ENCODE measurements at regions not wholly inside any gene's neighbourhood (a gene's known extent, or its start where the extent isn't known, plus 50 kb on each side); places are given as distances from the start of the nearest gene placed in this dataset.

- Histone ChIP-seq H4K20me1 (ENCODE audit: control insufficient read depth, extremely low read depth, insufficient read depth, low read length) (no peaks in the 10 kb centered on the region), H3K36me3 (ENCODE audit: control insufficient read depth in 2 of 2, extremely low read depth in 1 of 2, insufficient read depth in 2 of 2, low read length in 2 of 2) (no peaks in the 10 kb centered on the region), H3K79me2 (ENCODE audit: control insufficient read depth, insufficient read depth, low read length) (no peaks in the 10 kb centered on the region), H3K27me3 (ENCODE audit: control insufficient read depth, extremely low read depth, insufficient read depth, low read length) (no peaks in the 10 kb centered on the region), H3K9me3 (ENCODE audit: control insufficient read depth, low read depth, low read length) (no peaks in the 10 kb centered on the region), H3K27ac (ENCODE audit: control insufficient read depth, insufficient read depth, low read length) (no peak overlapping the region), H3K9me1 (ENCODE audit: control insufficient read depth, extremely low read depth, insufficient read depth, low read length) (no peaks in the 10 kb centered on the region), H3K4me2 (ENCODE audit: control insufficient read depth, extremely low read depth, insufficient read depth, low read depth, low read length) (no peak overlapping the region), H3K4me1 (ENCODE audit: control insufficient read depth, extremely low read depth, insufficient read depth, low read length) (no peaks in the 10 kb centered on the region), H2AFZ (ENCODE audit: control insufficient read depth, low read length) (no peak overlapping the region), H3K4me3 (ENCODE audit: control insufficient read depth in 2 of 3, extremely low read depth in 1 of 3, insufficient read depth in 2 of 3, low read depth in 1 of 3, low read length in 3 of 3) (no peak overlapping the region), H3K9ac (ENCODE audit: control insufficient read depth, extremely low read depth, insufficient read depth, low read length) (no peak overlapping the region)
- no peak for FAIRE-seq
- no peak for DNase-seq (ENCODE audit: low read depth, low spot score)
- TF ChIP-seq CTCF (optimal IDR thresholded peaks at IDR 0.05 in 1 of 3, IDR thresholded peaks at IDR 0.05 in 1 of 3, conservative IDR thresholded peaks at IDR 0.05 in 1 of 3; ENCODE audit: extremely low read depth in 1 of 3, insufficient read depth in 2 of 3, low read length in 3 of 3) (no peak), EZH2 (IDR thresholded peaks at IDR 0.05; ENCODE audit: low read length) (no peak)
- dilution Hi-C loops (cut with MboI; ENCODE audit: extremely low pct_ligation_motif_present, low sequenced_read_pairs) = no loop called here
These were observed 992.7 kb upstream of the USP15 start for GRCh38 chr12:61267474-61267873.

GRCh38 chr12:61272441-61272840 is 987.8 kb upstream of the USP15 start:
- FAIRE-seq = no peak
- dilution Hi-C loops (cut with MboI; ENCODE audit: extremely low pct_ligation_motif_present, low sequenced_read_pairs) = no loop called here
- TF ChIP-seq CTCF (optimal IDR thresholded peaks at IDR 0.05 in 1 of 3, IDR thresholded peaks at IDR 0.05 in 1 of 3, conservative IDR thresholded peaks at IDR 0.05 in 1 of 3; ENCODE audit: extremely low read depth in 1 of 3, insufficient read depth in 2 of 3, low read length in 3 of 3) (no peak), EZH2 (IDR thresholded peaks at IDR 0.05; ENCODE audit: low read length) (no peak)

More at GRCh38 chr12:61272441-61272840, 987.8 kb upstream of the USP15 start:
- peaks cover 2% of the 10 kb centered on the region for H3K9me3 ChIP-seq (ENCODE audit: control insufficient read depth, low read depth, low read length)
- no peak overlapping the region for H3K9ac ChIP-seq (ENCODE audit: control insufficient read depth, extremely low read depth, insufficient read depth, low read length)
- no peak overlapping the region for H3K27ac ChIP-seq (ENCODE audit: control insufficient read depth, insufficient read depth, low read length)
- no peaks in the 10 kb centered on the region for H3K36me3 ChIP-seq (ENCODE audit: control insufficient read depth in 2 of 2, extremely low read depth in 1 of 2, insufficient read depth in 2 of 2, low read length in 2 of 2)
- no peaks in the 10 kb centered on the region for H3K79me2 ChIP-seq (ENCODE audit: control insufficient read depth, insufficient read depth, low read length)
- no peaks in the 10 kb centered on the region for H3K9me1 ChIP-seq (ENCODE audit: control insufficient read depth, extremely low read depth, insufficient read depth, low read length)
- no peak for DNase-seq (ENCODE audit: low read depth, low spot score)
- H3K4me1 ChIP-seq (ENCODE audit: control insufficient read depth, extremely low read depth, insufficient read depth, low read length) = no peaks in the 10 kb centered on the region
- no peak overlapping the region for H2AFZ ChIP-seq (ENCODE audit: control insufficient read depth, low read length)
- H3K4me3 ChIP-seq (ENCODE audit: control insufficient read depth in 2 of 3, extremely low read depth in 1 of 3, insufficient read depth in 2 of 3, low read depth in 1 of 3, low read length in 3 of 3) = no peak overlapping the region
- H3K4me2 ChIP-seq (ENCODE audit: control insufficient read depth, extremely low read depth, insufficient read depth, low read depth, low read length) = no peak overlapping the region
- no peaks in the 10 kb centered on the region for H4K20me1 ChIP-seq (ENCODE audit: control insufficient read depth, extremely low read depth, insufficient read depth, low read length)
- no peaks in the 10 kb centered on the region for H3K27me3 ChIP-seq (ENCODE audit: control insufficient read depth, extremely low read depth, insufficient read depth, low read length)
